ENCODE measurements at regions not wholly inside any gene's neighbourhood (a gene's known extent, or its start where the extent isn't known, plus 50 kb on each side); places are given as distances from the start of the nearest gene placed in this dataset.

GRCh38 chr20:12395353-12395752 is 477.7 kb downstream of the BTBD3 start:
- Histone ChIP-seq H3K9me3 (ENCODE audit: low read length) (no peaks in the 10 kb centered on the region), H3K36me3 (ENCODE audit: insufficient read depth, low read length) (no peaks in the 10 kb centered on the region), H3K4me3 (ENCODE audit: low read depth in 1 of 2, low read length in 2 of 2) (no peak overlapping the region), H3K27ac (ENCODE audit: low read depth, low read length) (no peak overlapping the region), H3K4me1 (ENCODE audit: insufficient read depth, low read length) (no peaks in the 10 kb centered on the region), H3K9ac (ENCODE audit: low read length) (no peak overlapping the region), H3K27me3 (ENCODE audit: control insufficient read depth in 1 of 2, insufficient read depth in 2 of 2, low read length in 2 of 2) (no peaks in the 10 kb centered on the region)

GRCh38 chr20:12395760-12396159 is 478.1 kb downstream of the BTBD3 start:
- H3K36me3 ChIP-seq (ENCODE audit: insufficient read depth, low read length) = no peaks in the 10 kb centered on the region
- no peaks in the 10 kb centered on the region for H3K27me3 ChIP-seq (ENCODE audit: control insufficient read depth in 1 of 2, insufficient read depth in 2 of 2, low read length in 2 of 2)
- H3K4me3 ChIP-seq (ENCODE audit: low read depth in 1 of 2, low read length in 2 of 2) = no peak overlapping the region
- no peak overlapping the region for H3K9ac ChIP-seq (ENCODE audit: low read length)
- no peaks in the 10 kb centered on the region for H3K9me3 ChIP-seq (ENCODE audit: low read length)
- H3K4me1 ChIP-seq (ENCODE audit: insufficient read depth, low read length) = no peaks in the 10 kb centered on the region
- H3K27ac ChIP-seq (ENCODE audit: low read depth, low read length) = no peak overlapping the region

- Histone ChIP-seq H3K9ac (ENCODE audit: low read length) (no peak overlapping the region), H3K9me3 (ENCODE audit: low read length) (no peaks in the 10 kb centered on the region), H3K4me3 (ENCODE audit: low read depth in 1 of 2, low read length in 2 of 2) (no peak overlapping the region), H3K4me1 (ENCODE audit: insufficient read depth, low read length) (no peaks in the 10 kb centered on the region), H3K27me3 (ENCODE audit: control insufficient read depth in 1 of 2, insufficient read depth in 2 of 2, low read length in 2 of 2) (no peaks in the 10 kb centered on the region), H3K36me3 (ENCODE audit: insufficient read depth, low read length) (no peaks in the 10 kb centered on the region), H3K27ac (ENCODE audit: low read depth, low read length) (no peak overlapping the region)
These were observed 481.6 kb downstream of the BTBD3 start for GRCh38 chr20:12399110-12399836.

- Histone ChIP-seq H3K4me3 (ENCODE audit: low read depth in 1 of 2, low read length in 2 of 2) (no peak overlapping the region), H3K9ac (ENCODE audit: low read length) (no peak overlapping the region), H3K27me3 (ENCODE audit: control insufficient read depth in 1 of 2, insufficient read depth in 2 of 2, low read length in 2 of 2) (no peaks in the 10 kb centered on the region), H3K4me1 (ENCODE audit: insufficient read depth, low read length) (no peaks in the 10 kb centered on the region), H3K36me3 (ENCODE audit: insufficient read depth, low read length) (no peaks in the 10 kb centered on the region), H3K9me3 (ENCODE audit: low read length) (no peaks in the 10 kb centered on the region), H3K27ac (ENCODE audit: low read depth, low read length) (no peak overlapping the region)
These were observed 487.2 kb downstream of the BTBD3 start for GRCh38 chr20:12404941-12405340.

GRCh38 chr20:12406978-12407377 is 489.3 kb downstream of the BTBD3 start:
- H3K4me3 ChIP-seq (ENCODE audit: low read depth in 1 of 2, low read length in 2 of 2) = no peak overlapping the region

GRCh38 chr20:12409501-12409900 is 491.8 kb downstream of the BTBD3 start:
- Histone ChIP-seq H3K4me3 (ENCODE audit: low read depth in 1 of 2, low read length in 2 of 2) (no peak overlapping the region), H3K27me3 (ENCODE audit: control insufficient read depth in 1 of 2, insufficient read depth in 2 of 2, low read length in 2 of 2) (no peaks in the 10 kb centered on the region), H3K4me1 (ENCODE audit: insufficient read depth, low read length) (no peaks in the 10 kb centered on the region), H3K36me3 (ENCODE audit: insufficient read depth, low read length) (no peaks in the 10 kb centered on the region), H3K27ac (ENCODE audit: low read depth, low read length) (no peak overlapping the region), H3K9me3 (ENCODE audit: low read length) (no peaks in the 10 kb centered on the region), H3K9ac (ENCODE audit: low read length) (no peak overlapping the region)

More at GRCh38 chr20:12406978-12407377, 489.3 kb downstream of the BTBD3 start:
- Histone ChIP-seq H3K9ac (ENCODE audit: low read length) (no peak overlapping the region), H3K4me1 (ENCODE audit: insufficient read depth, low read length) (no peaks in the 10 kb centered on the region), H3K27me3 (ENCODE audit: control insufficient read depth in 1 of 2, insufficient read depth in 2 of 2, low read length in 2 of 2) (no peaks in the 10 kb centered on the region), H3K9me3 (ENCODE audit: low read length) (no peaks in the 10 kb centered on the region), H3K27ac (ENCODE audit: low read depth, low read length) (no peak overlapping the region), H3K36me3 (ENCODE audit: insufficient read depth, low read length) (no peaks in the 10 kb centered on the region)

- no peaks in the 10 kb centered on the region for H3K9me3 ChIP-seq (ENCODE audit: low read length)
- H3K36me3 ChIP-seq (ENCODE audit: insufficient read depth, low read length) = no peaks in the 10 kb centered on the region
- H3K9ac ChIP-seq (ENCODE audit: low read length) = no peak overlapping the region
- no peaks in the 10 kb centered on the region for H3K4me1 ChIP-seq (ENCODE audit: insufficient read depth, low read length)
- H3K27ac ChIP-seq (ENCODE audit: low read depth, low read length) = no peak overlapping the region
- H3K27me3 ChIP-seq (ENCODE audit: control insufficient read depth in 1 of 2, insufficient read depth in 2 of 2, low read length in 2 of 2) = no peaks in the 10 kb centered on the region
- no peak overlapping the region for H3K4me3 ChIP-seq (ENCODE audit: low read depth in 1 of 2, low read length in 2 of 2)
These were observed 493.1 kb downstream of the BTBD3 start for GRCh38 chr20:12410783-12411182.

- no peaks in the 10 kb centered on the region for H3K27me3 ChIP-seq (ENCODE audit: control insufficient read depth in 1 of 2, insufficient read depth in 2 of 2, low read length in 2 of 2)
- H3K4me3 ChIP-seq (ENCODE audit: low read depth in 1 of 2, low read length in 2 of 2) = no peak overlapping the region
- H3K4me1 ChIP-seq (ENCODE audit: insufficient read depth, low read length) = no peaks in the 10 kb centered on the region
- H3K9me3 ChIP-seq (ENCODE audit: low read length) = no peaks in the 10 kb centered on the region
- H3K9ac ChIP-seq (ENCODE audit: low read length) = no peak overlapping the region
- H3K36me3 ChIP-seq (ENCODE audit: insufficient read depth, low read length) = no peaks in the 10 kb centered on the region
- H3K27ac ChIP-seq (ENCODE audit: low read depth, low read length) = no peak overlapping the region
These were observed 493.7 kb downstream of the BTBD3 start for GRCh38 chr20:12411246-12411940.

- Histone ChIP-seq H3K36me3 (ENCODE audit: insufficient read depth, low read length) (no peaks in the 10 kb centered on the region), H3K27me3 (ENCODE audit: control insufficient read depth in 1 of 2, insufficient read depth in 2 of 2, low read length in 2 of 2) (no peaks in the 10 kb centered on the region), H3K9ac (ENCODE audit: low read length) (no peak overlapping the region), H3K27ac (ENCODE audit: low read depth, low read length) (no peak overlapping the region), H3K4me3 (ENCODE audit: low read depth in 1 of 2, low read length in 2 of 2) (no peak overlapping the region), H3K4me1 (ENCODE audit: insufficient read depth, low read length) (no peaks in the 10 kb centered on the region), H3K9me3 (ENCODE audit: low read length) (no peaks in the 10 kb centered on the region)
These were observed 495.4 kb downstream of the BTBD3 start for GRCh38 chr20:12413116-12413515.

GRCh38 chr20:12414446-12415274 is 497.0 kb downstream of the BTBD3 start:
- no peaks in the 10 kb centered on the region for H3K36me3 ChIP-seq (ENCODE audit: insufficient read depth, low read length)
- H3K4me3 ChIP-seq (ENCODE audit: low read depth in 1 of 2, low read length in 2 of 2) = no peak overlapping the region
- H3K9ac ChIP-seq (ENCODE audit: low read length) = no peak overlapping the region
- H3K27ac ChIP-seq (ENCODE audit: low read depth, low read length) = no peak overlapping the region
- no peaks in the 10 kb centered on the region for H3K27me3 ChIP-seq (ENCODE audit: control insufficient read depth in 1 of 2, insufficient read depth in 2 of 2, low read length in 2 of 2)
- H3K4me1 ChIP-seq (ENCODE audit: insufficient read depth, low read length) = no peaks in the 10 kb centered on the region
- no peaks in the 10 kb centered on the region for H3K9me3 ChIP-seq (ENCODE audit: low read length)

- no peak overlapping the region for H3K9ac ChIP-seq (ENCODE audit: low read length)
- no peaks in the 10 kb centered on the region for H3K36me3 ChIP-seq (ENCODE audit: insufficient read depth, low read length)
- no peaks in the 10 kb centered on the region for H3K4me1 ChIP-seq (ENCODE audit: insufficient read depth, low read length)
- H3K4me3 ChIP-seq (ENCODE audit: low read depth in 1 of 2, low read length in 2 of 2) = no peak overlapping the region
- no peaks in the 10 kb centered on the region for H3K27me3 ChIP-seq (ENCODE audit: control insufficient read depth in 1 of 2, insufficient read depth in 2 of 2, low read length in 2 of 2)
- no peak overlapping the region for H3K27ac ChIP-seq (ENCODE audit: low read depth, low read length)
- H3K9me3 ChIP-seq (ENCODE audit: low read length) = no peaks in the 10 kb centered on the region
These were observed 498.6 kb downstream of the BTBD3 start for GRCh38 chr20:12416281-12416680.

All from muscle layer of colon (tissue), 2 donors.